ENCODE measurements at regions not wholly inside any gene's neighbourhood (a gene's known extent, or its start where the extent isn't known, plus 50 kb on each side); places are given as distances from the start of the nearest gene placed in this dataset.

- in situ Hi-C loops (cut with MboI; ENCODE audit: low sequenced_read_pairs) = no loop called here
- Histone ChIP-seq H3K36me3 (replicated peaks) (0 out of 2 replicates have a peak, but pooled peaks cover under 1% of the 10 kb centered on the region), H3K9me3 (no peaks in the 10 kb centered on the region), H3K27me3 (ENCODE audit: low read depth) (no peaks in the 10 kb centered on the region), H3K4me1 (no peaks in the 10 kb centered on the region), H3K4me3 (no peak overlapping the region)
- DNase-seq (ENCODE audit: low spot score in 2 of 2) = no peak
Observed at GRCh38 chr17:420479-421175, 68.0 kb upstream of the RPH3AL start.

GRCh38 chr17:419073-419735, 66.6 kb upstream of the RPH3AL start:
- no peaks in the 10 kb centered on the region for H3K4me1 ChIP-seq
- in situ Hi-C loops (cut with MboI; ENCODE audit: low sequenced_read_pairs) = no loop called here
- no peak for DNase-seq (ENCODE audit: low spot score in 2 of 2)

GRCh38 chr17:418421-418751, 65.8 kb upstream of the RPH3AL start:
- Histone ChIP-seq H3K9me3 (no peaks in the 10 kb centered on the region), H3K4me3 (no peak overlapping the region), H3K27me3 (ENCODE audit: low read depth) (no peaks in the 10 kb centered on the region), H3K36me3 (replicated peaks) (peaks cover 15% of the 10 kb centered on the region), H3K4me1 (no peaks in the 10 kb centered on the region)
- DNase-seq (ENCODE audit: low spot score in 2 of 2) = no peak
- in situ Hi-C loops (cut with MboI; ENCODE audit: low sequenced_read_pairs) = no loop called here

More at GRCh38 chr17:419073-419735, 66.6 kb upstream of the RPH3AL start:
- Histone ChIP-seq H3K9me3 (no peaks in the 10 kb centered on the region), H3K4me3 (no peak overlapping the region), H3K36me3 (replicated peaks) (peaks cover 11% of the 10 kb centered on the region), H3K27me3 (ENCODE audit: low read depth) (no peaks in the 10 kb centered on the region)

GRCh38 chr17:417691-418420, 65.2 kb upstream of the RPH3AL start:
- Histone ChIP-seq H3K9me3 (no peaks in the 10 kb centered on the region), H3K4me3 (no peak overlapping the region), H3K27me3 (ENCODE audit: low read depth) (no peaks in the 10 kb centered on the region), H3K4me1 (no peaks in the 10 kb centered on the region), H3K36me3 (replicated peaks) (peaks cover 18% of the 10 kb centered on the region)
- in situ Hi-C loops (cut with MboI; ENCODE audit: low sequenced_read_pairs) = no loop called here
- DNase-seq (ENCODE audit: low spot score in 2 of 2) = no peak

DNA sequence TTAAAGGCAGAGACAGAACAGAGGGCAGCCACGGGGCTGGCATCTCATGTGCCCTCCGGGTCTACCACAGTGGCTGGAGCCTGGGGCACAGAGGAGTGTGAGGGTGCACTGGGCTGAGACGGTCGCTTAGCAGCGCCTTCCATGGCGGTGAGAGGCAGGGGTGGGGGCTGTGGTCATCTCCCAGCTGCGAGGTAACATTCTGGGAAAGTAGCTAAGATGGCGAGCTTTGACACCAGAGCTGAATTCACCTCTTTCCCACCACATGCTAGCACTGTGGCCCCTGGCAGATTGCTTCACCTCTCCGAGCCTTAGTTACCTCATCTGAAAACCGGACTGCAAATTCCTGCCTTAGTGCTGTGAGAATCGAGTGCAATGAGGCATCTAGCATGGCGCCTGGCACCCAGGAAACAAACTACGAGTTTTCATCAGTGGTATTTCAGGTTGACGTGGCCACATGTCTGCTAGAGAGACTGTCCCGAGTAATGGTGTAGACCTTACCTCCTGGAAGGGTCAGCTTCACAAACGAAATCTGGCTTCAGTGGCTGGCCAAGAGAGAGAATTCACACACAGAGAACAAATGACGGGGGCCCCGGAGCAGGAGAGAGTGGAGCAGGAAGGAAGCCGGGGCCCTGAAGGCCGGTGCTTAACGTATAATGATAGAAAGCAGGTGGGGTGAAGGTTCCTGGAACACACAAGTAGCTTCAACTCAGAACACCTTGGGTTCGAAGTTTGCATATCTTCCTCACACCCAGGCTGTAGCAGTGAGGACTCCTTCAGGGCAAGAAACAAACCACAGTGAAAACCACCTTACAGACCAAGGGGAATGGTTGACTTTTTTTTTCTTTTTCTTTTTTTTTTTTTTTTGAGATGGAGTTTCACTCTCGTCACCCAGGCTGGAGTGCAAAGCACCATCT, 63.9 kb upstream of the RPH3AL start:
- H3K27me3 ChIP-seq (ENCODE audit: low read depth) = no peaks in the 10 kb centered on the region
- no peak for DNase-seq (ENCODE audit: low spot score in 2 of 2)
- 0 out of 2 replicates have a peak, but pooled peaks cover 4% of the 10 kb centered on the region for H3K4me1 ChIP-seq
- H3K9me3 ChIP-seq = no peaks in the 10 kb centered on the region
- H3K36me3 ChIP-seq (replicated peaks) = peaks cover 19% of the 10 kb centered on the region
- no peak overlapping the region for H3K4me3 ChIP-seq
- in situ Hi-C loops (cut with MboI; ENCODE audit: low sequenced_read_pairs) = no loop called here

GRCh38 chr17:413706-414380, 61.2 kb upstream of the RPH3AL start:
- H3K4me3 ChIP-seq = no peak overlapping the region
- no peaks in the 10 kb centered on the region for H3K27me3 ChIP-seq (ENCODE audit: low read depth)
- in situ Hi-C loops (cut with MboI; ENCODE audit: low sequenced_read_pairs) = no loop called here
- DNase-seq (ENCODE audit: low spot score in 2 of 2) = no peak
- peaks cover 19% of the 10 kb centered on the region for H3K36me3 ChIP-seq (replicated peaks)
- H3K4me1 ChIP-seq = peaks cover 9% of the 10 kb centered on the region
- H3K9me3 ChIP-seq = no peaks in the 10 kb centered on the region

DNA sequence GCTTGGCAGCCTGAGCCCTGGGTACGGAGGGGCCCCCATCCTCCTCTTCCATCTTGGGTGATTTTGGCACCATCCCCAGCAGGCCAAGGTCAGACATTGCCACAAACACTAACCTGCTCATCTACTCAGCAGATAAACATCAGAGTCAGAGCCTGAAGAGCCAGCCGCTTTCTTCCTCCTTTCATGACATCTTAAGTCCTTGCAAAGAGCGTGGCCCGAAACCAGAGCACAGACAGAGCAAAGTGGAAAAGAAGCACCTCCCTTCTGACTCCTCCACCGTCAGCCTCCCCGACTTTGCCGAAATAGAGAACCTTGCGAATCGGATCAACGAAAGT, 60.4 kb upstream of the RPH3AL start:
- peaks cover 9% of the 10 kb centered on the region for H3K4me1 ChIP-seq
- H3K4me3 ChIP-seq = no peak overlapping the region
- in situ Hi-C loops (cut with MboI; ENCODE audit: low sequenced_read_pairs) = no loop called here
- H3K9me3 ChIP-seq = no peaks in the 10 kb centered on the region
- DNase-seq (ENCODE audit: low spot score in 2 of 2) = no peak
- H3K27me3 ChIP-seq (ENCODE audit: low read depth) = no peaks in the 10 kb centered on the region
- H3K36me3 ChIP-seq (replicated peaks) = peaks cover 19% of the 10 kb centered on the region

DNA sequence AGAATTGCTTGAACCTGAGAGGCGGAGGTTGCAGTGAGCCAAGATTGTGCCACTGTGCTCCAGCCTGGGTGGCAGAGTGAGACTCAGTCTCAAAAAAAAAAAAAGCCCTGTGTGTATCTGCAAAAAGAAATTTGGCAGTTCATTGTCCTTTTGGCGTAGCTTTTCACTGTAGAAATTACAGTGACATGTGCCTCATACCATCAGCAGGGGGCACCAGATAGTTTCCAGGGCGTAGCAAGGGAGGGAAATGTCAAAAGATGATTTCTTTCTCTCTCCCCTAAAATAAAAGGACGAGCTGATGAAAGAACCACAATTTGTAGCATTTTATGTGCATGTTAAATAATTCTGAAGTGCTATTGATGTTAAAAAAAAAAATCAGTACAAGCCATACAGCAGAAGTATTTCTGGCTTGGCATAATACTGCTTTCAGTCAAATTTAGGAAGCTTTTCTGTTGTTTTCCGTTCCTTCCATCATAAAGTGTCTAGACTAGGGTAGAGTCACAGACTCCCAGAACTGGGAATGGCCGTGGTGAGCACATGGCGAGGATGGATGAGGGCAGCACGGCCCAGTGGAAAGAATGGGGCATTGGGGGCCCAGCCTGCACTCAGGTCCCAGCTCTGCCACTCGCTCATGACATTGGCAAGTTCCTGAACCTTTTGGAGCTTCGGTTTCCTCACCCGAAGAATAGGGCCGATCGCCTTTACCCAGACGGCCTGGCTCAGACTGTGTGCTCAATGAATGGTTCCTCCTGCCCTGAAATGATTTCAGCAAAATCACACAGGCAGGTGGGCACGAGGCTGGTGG, 59.8 kb upstream of the RPH3AL start:
- Histone ChIP-seq H3K4me3 (no peak overlapping the region), H3K4me1 (peaks cover 9% of the 10 kb centered on the region), H3K9me3 (no peaks in the 10 kb centered on the region), H3K27me3 (ENCODE audit: low read depth) (no peaks in the 10 kb centered on the region), H3K36me3 (replicated peaks) (peaks cover 19% of the 10 kb centered on the region)
- peak; percentile 71 for DNase-seq (ENCODE audit: low spot score in 2 of 2)
- in situ Hi-C loops (cut with MboI; ENCODE audit: low sequenced_read_pairs) = no loop called here

DNA sequence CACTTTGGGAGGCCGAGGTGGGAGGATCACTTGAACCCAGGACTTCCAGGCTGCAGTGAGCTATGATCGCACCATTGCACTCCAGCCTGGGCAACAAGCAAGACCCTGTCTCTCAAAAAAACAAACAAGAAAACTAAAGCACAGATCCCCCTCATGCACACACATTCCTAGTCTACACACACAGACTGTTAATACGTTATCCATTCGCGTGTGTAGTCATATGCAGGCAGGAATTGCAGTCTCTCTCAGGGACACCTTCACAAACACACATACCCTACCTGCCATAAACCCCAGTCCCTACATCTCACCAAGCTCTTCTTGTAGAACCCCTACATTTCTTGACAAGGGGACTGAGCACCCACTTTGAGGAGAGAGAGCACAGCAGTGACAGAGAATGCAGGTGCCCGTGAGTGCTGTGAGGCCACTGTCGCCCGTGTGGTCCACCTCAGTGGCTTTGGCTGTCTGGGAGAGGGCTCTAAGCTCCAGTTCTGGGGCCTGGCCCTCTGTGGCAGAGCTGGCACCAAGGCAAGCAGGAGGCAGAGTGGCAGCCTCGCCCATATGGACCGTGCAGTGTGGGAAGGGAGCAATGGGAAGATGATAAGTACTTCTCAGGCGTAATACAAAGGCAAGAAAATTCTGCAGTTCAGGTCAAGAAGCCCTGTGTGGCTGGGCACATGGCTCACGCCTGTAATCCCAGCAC, 59.0 kb upstream of the RPH3AL start:
- peaks cover 19% of the 10 kb centered on the region for H3K36me3 ChIP-seq (replicated peaks)
- peaks cover 9% of the 10 kb centered on the region for H3K4me1 ChIP-seq
- H3K9me3 ChIP-seq = no peaks in the 10 kb centered on the region
- no peaks in the 10 kb centered on the region for H3K27me3 ChIP-seq (ENCODE audit: low read depth)
- in situ Hi-C loops (cut with MboI; ENCODE audit: low sequenced_read_pairs) = no loop called here
- no peak for DNase-seq (ENCODE audit: low spot score in 2 of 2)
- peak overlapping the region; percentile 60 for H3K4me3 ChIP-seq

GRCh38 chr17:410543-411401, 58.2 kb upstream of the RPH3AL start:
- H3K9me3 ChIP-seq = no peaks in the 10 kb centered on the region
- DNase-seq (ENCODE audit: low spot score in 2 of 2) = peak; percentile 17 to 45
- H3K4me3 ChIP-seq = peak overlapping the region; percentile 60
- H3K36me3 ChIP-seq (replicated peaks) = peaks cover 19% of the 10 kb centered on the region
- in situ Hi-C loops (cut with MboI; ENCODE audit: low sequenced_read_pairs) = no loop called here
- no peaks in the 10 kb centered on the region for H3K27me3 ChIP-seq (ENCODE audit: low read depth)
- peaks cover 9% of the 10 kb centered on the region for H3K4me1 ChIP-seq

DNA sequence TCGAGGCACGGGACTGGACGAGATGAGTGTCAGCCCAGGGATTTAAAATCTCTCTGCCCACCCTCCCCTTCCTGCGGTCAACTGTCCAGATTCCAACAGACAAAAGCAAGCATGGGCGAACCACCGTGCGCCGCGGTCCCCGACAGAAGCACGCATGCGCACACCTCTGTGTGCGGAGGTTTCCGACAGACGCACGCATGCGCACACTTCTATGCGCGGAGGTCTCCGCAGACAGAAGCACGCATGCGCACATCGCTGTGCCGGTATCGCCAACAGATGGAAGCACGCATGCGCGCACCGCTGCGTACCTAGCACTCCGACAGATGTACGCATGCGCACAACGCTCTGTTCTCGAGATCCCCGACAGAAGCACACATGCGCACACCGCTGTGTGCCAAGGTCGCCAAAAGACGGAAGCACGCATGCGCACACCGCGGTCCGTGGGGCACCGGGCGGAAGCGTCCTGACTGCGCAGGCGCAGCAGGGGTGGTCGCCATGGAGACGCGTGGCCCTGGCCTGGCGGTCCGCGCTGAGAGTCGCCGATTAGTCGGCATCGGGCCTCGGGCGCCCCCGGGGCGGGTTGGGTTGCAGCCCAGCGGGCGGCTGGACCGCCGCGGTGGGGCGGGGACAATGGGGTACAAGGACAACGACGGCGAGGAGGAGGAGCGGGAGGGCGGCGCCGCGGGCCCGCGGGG, 57.4 kb upstream of the RPH3AL start:
- Histone ChIP-seq H3K36me3 (replicated peaks) (peaks cover 16% of the 10 kb centered on the region), H3K4me3 (peak overlapping the region; percentile 60), H3K27me3 (ENCODE audit: low read depth) (no peaks in the 10 kb centered on the region), H3K4me1 (peaks cover 9% of the 10 kb centered on the region), H3K9me3 (no peaks in the 10 kb centered on the region)
- in situ Hi-C loops (cut with MboI; ENCODE audit: low sequenced_read_pairs) = no loop called here
- DNase-seq (ENCODE audit: low spot score in 2 of 2) = peak; percentile 99
